ENCODE measurements at regions not wholly inside any gene's neighbourhood (a gene's known extent, or its start where the extent isn't known, plus 50 kb on each side); places are given as distances from the start of the nearest gene placed in this dataset.

DNA sequence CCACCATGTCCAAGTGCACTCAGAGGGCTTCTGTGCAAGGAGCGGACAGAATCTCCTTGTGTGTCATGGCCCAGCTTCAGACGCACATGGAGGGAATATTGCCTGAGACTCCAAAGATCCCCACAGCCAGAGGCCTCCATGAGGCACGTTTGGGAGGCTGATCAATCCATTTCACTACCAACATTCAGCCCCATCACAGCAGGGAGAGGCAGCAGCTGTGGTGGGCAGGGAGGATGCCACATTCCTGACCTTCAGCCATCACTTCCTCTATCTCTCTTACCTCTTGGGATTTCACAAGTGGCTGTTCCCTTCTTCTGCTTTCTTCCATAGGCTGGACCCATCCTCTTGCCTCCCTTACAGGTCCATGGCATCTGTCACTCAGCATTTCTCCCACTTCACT, 82.4 kb upstream of the MBNL2 start:
- TF ChIP-seq CTCF (IDR thresholded peaks at IDR 0.05) (no peak), POLR2A (IDR thresholded peaks at IDR 0.05) (no peak), EP300 (IDR thresholded peaks at IDR 0.05) (no peak)

Data from ovary (tissue), 3 donors.